ENCODE measurements at regions not wholly inside any gene's neighbourhood (a gene's known extent, or its start where the extent isn't known, plus 50 kb on each side); places are given as distances from the start of the nearest gene placed in this dataset.

DNA sequence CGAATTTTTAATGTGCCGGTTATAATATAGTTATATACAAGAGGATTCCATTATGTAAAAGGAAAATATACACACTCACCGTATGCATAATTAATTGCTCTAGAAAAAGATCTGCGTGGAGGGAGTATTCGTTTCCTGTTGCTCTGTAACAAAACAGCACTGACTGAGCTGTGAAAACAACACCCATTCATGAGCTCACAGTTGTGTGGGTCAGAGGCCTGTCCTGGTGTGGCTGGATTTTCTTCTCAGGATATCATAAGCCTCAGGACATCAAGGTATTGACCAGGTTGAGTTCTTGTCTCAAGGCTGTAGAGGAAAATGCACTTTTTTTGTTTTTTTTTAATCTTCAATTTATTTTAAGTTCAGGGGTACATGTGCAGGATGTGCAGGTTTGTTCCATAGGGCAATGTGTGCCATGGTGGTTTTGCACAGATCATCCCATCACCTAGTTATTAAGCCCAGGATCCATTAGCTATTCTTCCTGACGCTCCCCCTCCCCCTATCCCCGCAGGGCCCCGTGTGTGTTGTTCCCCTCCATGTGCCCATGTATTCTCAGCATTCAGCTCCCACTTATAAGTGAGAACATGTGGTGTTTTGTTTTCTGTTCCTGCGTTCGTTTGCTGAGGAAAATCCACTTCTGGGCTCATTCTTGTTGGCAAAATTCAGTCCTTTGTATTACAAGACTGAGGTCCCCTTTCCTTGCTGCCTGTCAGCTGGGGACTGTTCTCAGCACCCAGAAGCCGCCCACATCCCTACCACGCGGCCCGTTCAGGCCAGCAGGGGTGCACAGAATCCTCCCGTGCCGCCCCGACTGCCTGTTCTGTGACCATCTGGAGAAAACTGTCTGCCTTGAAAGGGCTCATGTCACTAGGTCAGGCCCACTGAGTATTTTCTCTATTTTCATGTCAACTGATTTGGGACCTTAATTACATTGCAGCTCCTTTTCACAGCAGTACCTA lies 87.4 kb upstream of the ERRFI1 start:
- no peak for TF ChIP-seq CTCF (IDR thresholded peaks at IDR 0.05; ENCODE audit: control extremely low read depth, extremely low read depth, low read depth, missing control alignments)
- CTCF ChIA-PET = interaction anchor here (1.0 to 1.1 kb wide), 2 partner anchors 11 to 17 kb away, joined by 3 read pairs; no protein-coding TSS in a partner anchor
- no peak for DNase-seq (ENCODE audit: extremely low spot score)
- POLR2A ChIA-PET = no interaction called here

- CTCF ChIA-PET = interaction anchor here (1.0 to 1.1 kb wide), 2 partner anchors 10 to 18 kb away, joined by 3 read pairs; no protein-coding TSS in a partner anchor
- POLR2A ChIA-PET = no interaction called here
- no peak for DNase-seq (ENCODE audit: extremely low spot score)
- no peak for TF ChIP-seq CTCF (IDR thresholded peaks at IDR 0.05; ENCODE audit: control extremely low read depth, extremely low read depth, low read depth, missing control alignments)
Measured at GRCh38 chr1:8112611-8113261, 86.6 kb upstream of the ERRFI1 start.

- TF ChIP-seq CTCF (IDR thresholded peaks at IDR 0.05; ENCODE audit: control extremely low read depth, extremely low read depth, low read depth, missing control alignments) = no peak
- DNase-seq (ENCODE audit: extremely low spot score) = no peak
- CTCF ChIA-PET = no interaction called here
- POLR2A ChIA-PET = no interaction called here
Measured at GRCh38 chr1:8111560-8111959, 85.5 kb upstream of the ERRFI1 start.

- no peak for DNase-seq (ENCODE audit: extremely low spot score)
- no peak for TF ChIP-seq CTCF (IDR thresholded peaks at IDR 0.05; ENCODE audit: control extremely low read depth, extremely low read depth, low read depth, missing control alignments)
- POLR2A ChIA-PET = no interaction called here
- CTCF ChIA-PET = interaction anchor here (1.7 kb wide), 1 partner anchor 26 kb away, joined by 5 read pairs; no protein-coding TSS in a partner anchor
Measured at GRCh38 chr1:8109216-8109615, 83.1 kb upstream of the ERRFI1 start.

- POLR2A ChIA-PET = no interaction called here
- TF ChIP-seq CTCF (IDR thresholded peaks at IDR 0.05; ENCODE audit: control extremely low read depth, extremely low read depth, low read depth, missing control alignments) = no peak
- DNase-seq (ENCODE audit: extremely low spot score) = no peak
- CTCF ChIA-PET = interaction anchor here (0.9 kb wide), 1 partner anchor 28 kb away, joined by 3 read pairs; no protein-coding TSS in a partner anchor
Measured at GRCh38 chr1:8107897-8108296, 81.8 kb upstream of the ERRFI1 start.

Measured in GM10248 (cell line).